KMS-11 (cell line): ENCODE measurements at regions not wholly inside any gene's neighbourhood (a gene's known extent, or its start where the extent isn't known, plus 50 kb on each side); places are given as distances from the start of the nearest gene placed in this dataset.

Source experiments
- H2AFZ ChIP-seq: fragments of 200-600 bp; sonication (generic); 2 replicates; pipeline ENCODE4 v1.6.1; 2016; ENCODE audit warnings: antibody characterized with exemption, mixed run types, low read depth
- H3K27ac ChIP-seq: fragments of 200-600 bp; sonication (generic); 2 replicates; pipeline ENCODE4 v1.6.1; 2016; ENCODE audit warnings: mild to moderate bottlenecking, mixed run types
- H3K27me3 ChIP-seq: fragments of 200-600 bp; sonication (generic); 2 replicates; pipeline ENCODE4 v1.6.1; 2017; ENCODE audit warnings: mild to moderate bottlenecking, low read depth, mixed run types, moderate library complexity; ENCODE audit not compliant: insufficient read depth
- H3K36me3 ChIP-seq: fragments of 200-600 bp; sonication (generic); 2 replicates; pipeline ENCODE4 v1.6.1; 2017; ENCODE audit warnings: mild to moderate bottlenecking, mixed run types; ENCODE audit not compliant: insufficient read depth
- H3K4me1 ChIP-seq: fragments of 200-600 bp; sonication (generic); 2 replicates; pipeline ENCODE4 v1.6.1; 2016; ENCODE audit warnings: mild to moderate bottlenecking, low read depth, mixed run types; ENCODE audit not compliant: poor library complexity, severe bottlenecking
- H3K4me2 ChIP-seq: fragments of 200-600 bp; sonication (generic); 2 replicates; pipeline ENCODE4 v1.7.0; 2016; ENCODE audit warnings: mild to moderate bottlenecking, mixed run types
- H3K4me3 ChIP-seq: fragments of 200-600 bp; sonication (generic); IDR thresholded peaks from 2 replicates; pipeline ENCODE4 v1.6.1; 2017; ENCODE audit warnings: low read depth, low read length, mixed read lengths; ENCODE audit not compliant: insufficient read depth
- H3K79me2 ChIP-seq: fragments of 200-600 bp; sonication (generic); 2 replicates; pipeline ENCODE4 v1.6.1; 2016; ENCODE audit warnings: low read depth, mixed run types; ENCODE audit not compliant: insufficient read depth
- H3K9ac ChIP-seq: fragments of 200-600 bp; sonication (generic); 2 replicates; pipeline ENCODE4 v1.6.1; 2016; ENCODE audit warnings: mild to moderate bottlenecking, mixed run types
- H4K20me1 ChIP-seq: fragments of 200-600 bp; sonication (generic); 2 replicates; pipeline ENCODE4 v1.6.1; 2016; ENCODE audit warnings: mild to moderate bottlenecking, mixed run types; ENCODE audit not compliant: insufficient read depth
- TF ChIP-seq, protein P1 (sequence below): fragments of 200-600 bp; sonication (generic); conservative IDR thresholded peaks from 2 replicates; pipeline ENCODE4 v1.6.1; 2017; ENCODE audit warnings: low read depth, mild to moderate bottlenecking, antibody characterized with exemption, low read length, moderate library complexity, mixed read lengths

DNA sequence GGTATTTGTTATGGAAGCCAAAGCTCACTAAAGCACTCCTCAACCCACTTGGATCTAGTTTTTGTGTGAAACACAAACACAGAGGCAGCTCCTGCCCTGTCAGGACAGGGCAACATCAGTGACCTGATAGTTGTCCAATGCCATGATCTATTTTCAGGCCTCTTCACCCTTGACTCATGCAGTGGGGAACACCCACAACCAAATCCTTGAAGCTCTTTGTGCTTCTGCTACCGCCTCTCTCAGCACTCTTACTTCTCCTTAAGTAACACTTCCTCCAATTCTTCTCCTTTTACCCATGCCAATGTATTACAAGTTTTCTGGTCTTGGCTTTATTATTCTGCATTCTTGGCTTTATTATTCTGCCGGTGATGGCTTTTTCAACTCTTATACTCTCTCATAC, 425.3 kb downstream of the INHBA start:
- H3K4me3 ChIP-seq, result no peak overlapping the region
- H3K27me3 ChIP-seq, result no peaks in the 10 kb centered on the region
- no peaks in the 10 kb centered on the region for H3K4me1 ChIP-seq
- TF ChIP-seq, protein P1, sequence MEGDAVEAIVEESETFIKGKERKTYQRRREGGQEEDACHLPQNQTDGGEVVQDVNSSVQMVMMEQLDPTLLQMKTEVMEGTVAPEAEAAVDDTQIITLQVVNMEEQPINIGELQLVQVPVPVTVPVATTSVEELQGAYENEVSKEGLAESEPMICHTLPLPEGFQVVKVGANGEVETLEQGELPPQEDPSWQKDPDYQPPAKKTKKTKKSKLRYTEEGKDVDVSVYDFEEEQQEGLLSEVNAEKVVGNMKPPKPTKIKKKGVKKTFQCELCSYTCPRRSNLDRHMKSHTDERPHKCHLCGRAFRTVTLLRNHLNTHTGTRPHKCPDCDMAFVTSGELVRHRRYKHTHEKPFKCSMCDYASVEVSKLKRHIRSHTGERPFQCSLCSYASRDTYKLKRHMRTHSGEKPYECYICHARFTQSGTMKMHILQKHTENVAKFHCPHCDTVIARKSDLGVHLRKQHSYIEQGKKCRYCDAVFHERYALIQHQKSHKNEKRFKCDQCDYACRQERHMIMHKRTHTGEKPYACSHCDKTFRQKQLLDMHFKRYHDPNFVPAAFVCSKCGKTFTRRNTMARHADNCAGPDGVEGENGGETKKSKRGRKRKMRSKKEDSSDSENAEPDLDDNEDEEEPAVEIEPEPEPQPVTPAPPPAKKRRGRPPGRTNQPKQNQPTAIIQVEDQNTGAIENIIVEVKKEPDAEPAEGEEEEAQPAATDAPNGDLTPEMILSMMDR, result no peak
- no peak overlapping the region for H2AFZ ChIP-seq
- H3K36me3 ChIP-seq, result no peaks in the 10 kb centered on the region
- H3K27ac ChIP-seq, result no peak overlapping the region
- H3K79me2 ChIP-seq, result no peaks in the 10 kb centered on the region
- H3K9ac ChIP-seq, result no peak overlapping the region
- no peaks in the 10 kb centered on the region for H4K20me1 ChIP-seq
- no peak overlapping the region for H3K4me2 ChIP-seq

GRCh38 chr7:41275255-41275654, 427.6 kb downstream of the INHBA start:
- H3K4me2 ChIP-seq, result no peak overlapping the region
- H3K36me3 ChIP-seq, result no peaks in the 10 kb centered on the region
- no peak overlapping the region for H3K4me3 ChIP-seq
- TF ChIP-seq, protein P1, result no peak
- H3K27ac ChIP-seq, result no peak overlapping the region
- H3K9ac ChIP-seq, result no peak overlapping the region
- H3K27me3 ChIP-seq, result no peaks in the 10 kb centered on the region
- H4K20me1 ChIP-seq, result no peaks in the 10 kb centered on the region
- H2AFZ ChIP-seq, result no peak overlapping the region
- no peaks in the 10 kb centered on the region for H3K4me1 ChIP-seq
- H3K79me2 ChIP-seq, result no peaks in the 10 kb centered on the region

DNA sequence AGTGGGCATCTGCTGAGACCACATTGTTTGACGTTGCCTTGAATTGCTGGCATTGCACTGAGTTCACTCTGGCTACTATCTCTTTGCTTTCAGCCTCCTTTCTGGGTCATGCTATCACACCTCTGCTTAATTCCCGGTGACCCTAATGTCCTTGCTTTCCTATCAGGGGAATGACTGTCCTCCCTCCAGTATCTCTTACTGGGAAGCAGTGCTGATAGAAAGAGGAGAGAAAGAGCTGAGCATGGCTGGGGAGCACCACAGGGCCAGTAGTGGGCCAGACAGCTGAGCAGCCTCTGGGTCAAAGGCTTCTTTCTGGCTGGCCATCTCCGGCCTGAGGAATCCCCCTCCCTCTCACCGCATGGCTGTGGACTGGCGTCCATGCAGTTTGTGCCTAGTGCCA, 428.7 kb downstream of the INHBA start:
- Histone ChIP-seq H3K27me3 (no peaks in the 10 kb centered on the region), H3K4me2 (no peak overlapping the region), H3K4me3 (no peak overlapping the region), H3K9ac (no peak overlapping the region), H3K4me1 (no peaks in the 10 kb centered on the region), H2AFZ (no peak overlapping the region), H4K20me1 (no peaks in the 10 kb centered on the region), H3K79me2 (no peaks in the 10 kb centered on the region), H3K27ac (no peak overlapping the region), H3K36me3 (no peaks in the 10 kb centered on the region)
- TF ChIP-seq, protein P1, result no peak

DNA sequence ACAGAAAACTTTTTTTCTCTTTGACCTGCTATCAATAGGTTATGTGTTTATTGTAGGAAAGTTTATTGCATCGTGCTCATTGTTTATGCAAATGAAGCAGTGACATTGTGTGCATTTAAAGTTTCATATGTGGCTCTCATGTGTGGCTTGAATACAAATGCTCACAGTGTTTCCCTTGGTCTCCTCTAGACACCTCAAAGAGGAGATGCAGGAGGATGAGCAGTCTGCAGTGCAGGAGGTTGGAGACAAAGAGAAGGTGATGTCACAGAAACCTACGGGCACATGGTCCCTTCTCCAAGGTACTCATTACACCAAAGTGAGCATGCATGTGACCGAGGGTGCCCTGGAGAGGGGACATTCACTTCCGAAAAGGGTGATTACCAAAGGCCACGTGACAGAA, 430.2 kb downstream of the INHBA start:
- no peak overlapping the region for H3K27ac ChIP-seq
- H3K4me1 ChIP-seq, result no peaks in the 10 kb centered on the region
- no peaks in the 10 kb centered on the region for H3K36me3 ChIP-seq
- H3K79me2 ChIP-seq, result no peaks in the 10 kb centered on the region
- no peak overlapping the region for H3K9ac ChIP-seq
- H2AFZ ChIP-seq, result no peak overlapping the region
- TF ChIP-seq, protein P1, result no peak
- no peaks in the 10 kb centered on the region for H3K27me3 ChIP-seq
- H4K20me1 ChIP-seq, result no peaks in the 10 kb centered on the region
- no peak overlapping the region for H3K4me3 ChIP-seq
- H3K4me2 ChIP-seq, result no peak overlapping the region

GRCh38 chr7:41268878-41269277, 434.0 kb downstream of the INHBA start:
- Histone ChIP-seq H2AFZ (no peak overlapping the region), H3K79me2 (no peaks in the 10 kb centered on the region), H3K27ac (no peak overlapping the region), H3K27me3 (no peaks in the 10 kb centered on the region), H3K9ac (no peak overlapping the region), H4K20me1 (no peaks in the 10 kb centered on the region), H3K4me1 (no peaks in the 10 kb centered on the region), H3K4me3 (no peak overlapping the region), H3K4me2 (no peak overlapping the region), H3K36me3 (no peaks in the 10 kb centered on the region)
- TF ChIP-seq, protein P1, result no peak
